ENCODE measurements at regions not wholly inside any gene's neighbourhood (a gene's known extent, or its start where the extent isn't known, plus 50 kb on each side); places are given as distances from the start of the nearest gene placed in this dataset.

DNA sequence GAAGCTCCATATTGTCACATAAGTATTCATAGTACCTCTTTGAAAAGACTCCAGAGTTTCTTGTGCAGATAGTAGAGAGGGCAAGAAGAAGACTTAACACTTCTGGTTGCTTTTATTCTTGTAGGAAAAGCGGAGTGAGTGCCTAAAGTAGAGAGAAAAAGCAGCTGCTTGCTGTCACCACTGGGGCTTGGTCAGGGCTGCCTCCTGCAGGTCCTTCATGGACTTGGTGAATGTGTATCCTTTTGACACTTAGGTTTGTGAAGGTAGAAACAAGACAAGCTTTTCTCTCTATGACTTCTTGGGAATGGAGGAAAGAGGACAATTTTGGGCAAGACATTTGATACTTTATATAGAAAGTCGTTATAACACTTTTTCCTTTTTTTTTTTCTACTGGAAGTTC is 312.8 kb upstream of the FANCL start:
- no peak overlapping the region for H3K4me3 ChIP-seq (ENCODE audit: insufficient read length, low read depth)
- TF ChIP-seq ZNF274 (IDR thresholded peaks at IDR 0.05; ENCODE audit: low read depth, low read length) (no peak), SUZ12 (IDR thresholded peaks at IDR 0.05; ENCODE audit: extremely low read depth, insufficient read depth, insufficient read length) (no peak), YY1 (IDR thresholded peaks at IDR 0.05; ENCODE audit: insufficient read depth, insufficient read length) (no peak)
- H3K9me3 ChIP-seq (ENCODE audit: insufficient read depth, low read length) = no peaks in the 10 kb centered on the region
- H3K27me3 ChIP-seq (ENCODE audit: insufficient read depth, insufficient read length) = no peaks in the 10 kb centered on the region
- no peak for DNase-seq (ENCODE audit: low read depth, low spot score)
- no peak overlapping the region for H3K9ac ChIP-seq (ENCODE audit: insufficient read length, low read depth)
- H3K4me1 ChIP-seq (ENCODE audit: insufficient read depth, insufficient read length) = no peaks in the 10 kb centered on the region
- no peaks in the 10 kb centered on the region for H3K36me3 ChIP-seq (ENCODE audit: insufficient read depth, insufficient read length, low read length)

DNA sequence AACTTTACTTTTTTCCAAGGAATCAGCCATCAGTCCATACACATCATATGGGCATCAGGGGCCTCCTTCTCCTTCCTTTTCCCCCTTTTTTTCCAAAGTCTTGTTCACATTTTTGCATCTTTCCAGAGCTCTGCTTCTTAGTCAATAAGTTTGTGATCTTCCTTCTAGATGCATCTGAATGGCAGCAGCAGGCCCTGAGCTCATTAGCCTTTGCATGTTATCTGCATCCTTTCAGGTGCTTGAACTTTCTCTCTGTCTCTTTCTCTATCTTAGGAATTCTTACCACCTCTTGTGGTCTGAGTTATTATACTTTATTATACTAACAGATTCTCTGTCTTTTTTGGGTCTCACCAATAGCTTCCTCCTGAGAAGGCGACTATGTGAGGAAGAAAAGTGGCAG is 312.4 kb upstream of the FANCL start:
- Histone ChIP-seq H3K9ac (ENCODE audit: insufficient read length, low read depth) (no peak overlapping the region), H3K27me3 (ENCODE audit: insufficient read depth, insufficient read length) (no peaks in the 10 kb centered on the region), H3K9me3 (ENCODE audit: insufficient read depth, low read length) (no peaks in the 10 kb centered on the region), H3K36me3 (ENCODE audit: insufficient read depth, insufficient read length, low read length) (no peaks in the 10 kb centered on the region), H3K4me3 (ENCODE audit: insufficient read length, low read depth) (no peak overlapping the region), H3K4me1 (ENCODE audit: insufficient read depth, insufficient read length) (no peaks in the 10 kb centered on the region)
- no peak for DNase-seq (ENCODE audit: low read depth, low spot score)
- no peak for TF ChIP-seq SUZ12 (IDR thresholded peaks at IDR 0.05; ENCODE audit: extremely low read depth, insufficient read depth, insufficient read length)
- TF ChIP-seq ZNF274 (IDR thresholded peaks at IDR 0.05; ENCODE audit: low read depth, low read length) = no peak
- no peak for TF ChIP-seq YY1 (IDR thresholded peaks at IDR 0.05; ENCODE audit: insufficient read depth, insufficient read length)

DNA sequence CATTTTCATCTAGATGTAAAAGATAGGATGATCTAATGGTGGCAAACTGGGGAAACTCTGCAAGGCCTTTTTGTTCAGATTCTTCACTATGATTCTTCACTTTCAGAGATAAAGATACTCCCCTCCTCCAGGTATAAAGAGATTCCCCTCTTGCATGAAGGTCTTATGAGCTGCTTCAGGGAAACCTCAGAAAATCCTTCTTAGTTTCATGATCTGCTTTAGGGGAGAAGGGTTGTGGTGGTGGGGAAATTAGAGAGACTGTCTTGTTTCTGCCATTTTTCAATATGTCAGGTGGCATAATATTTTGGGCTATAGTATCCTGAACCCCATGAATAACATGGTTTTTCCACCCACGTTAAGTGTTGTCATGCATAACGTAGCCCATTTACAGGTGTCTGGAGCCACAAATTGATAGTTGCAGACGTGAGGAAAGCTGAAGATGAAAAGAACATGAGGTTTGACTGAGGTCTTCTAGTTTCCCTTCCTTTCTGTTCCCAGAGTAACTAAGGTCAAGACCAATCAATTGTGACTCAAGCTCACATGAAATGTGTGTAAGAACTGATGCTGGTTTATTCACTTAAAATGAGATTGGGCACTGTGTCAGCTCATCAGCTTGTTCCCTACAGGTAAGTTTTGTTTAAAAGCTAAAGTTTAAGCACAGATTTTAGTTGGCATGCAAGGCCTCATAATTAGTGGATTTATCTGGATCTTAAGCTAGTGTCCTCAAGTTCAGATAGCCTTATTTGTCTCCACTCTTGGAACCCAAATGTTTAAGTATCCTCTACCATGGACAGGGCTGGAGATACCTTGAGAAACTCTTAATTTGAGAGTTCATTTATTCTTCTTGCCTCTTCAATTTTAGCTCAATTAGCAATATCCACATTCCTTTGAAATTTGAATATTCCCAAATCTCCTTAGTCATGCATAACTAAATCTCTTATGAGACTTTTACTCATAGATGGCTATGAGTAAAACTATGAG is 304.5 kb upstream of the FANCL start:
- H3K36me3 ChIP-seq (ENCODE audit: insufficient read depth, insufficient read length, low read length) = no peaks in the 10 kb centered on the region
- H3K27me3 ChIP-seq (ENCODE audit: insufficient read depth, insufficient read length) = no peaks in the 10 kb centered on the region
- DNase-seq (ENCODE audit: low read depth, low spot score) = no peak
- TF ChIP-seq ZNF274 (IDR thresholded peaks at IDR 0.05; ENCODE audit: low read depth, low read length) (no peak), SUZ12 (IDR thresholded peaks at IDR 0.05; ENCODE audit: extremely low read depth, insufficient read depth, insufficient read length) (no peak), YY1 (IDR thresholded peaks at IDR 0.05; ENCODE audit: insufficient read depth, insufficient read length) (no peak)
- H3K4me1 ChIP-seq (ENCODE audit: insufficient read depth, insufficient read length) = no peaks in the 10 kb centered on the region
- H3K9ac ChIP-seq (ENCODE audit: insufficient read length, low read depth) = no peak overlapping the region
- no peak overlapping the region for H3K4me3 ChIP-seq (ENCODE audit: insufficient read length, low read depth)
- no peaks in the 10 kb centered on the region for H3K9me3 ChIP-seq (ENCODE audit: insufficient read depth, low read length)

DNA sequence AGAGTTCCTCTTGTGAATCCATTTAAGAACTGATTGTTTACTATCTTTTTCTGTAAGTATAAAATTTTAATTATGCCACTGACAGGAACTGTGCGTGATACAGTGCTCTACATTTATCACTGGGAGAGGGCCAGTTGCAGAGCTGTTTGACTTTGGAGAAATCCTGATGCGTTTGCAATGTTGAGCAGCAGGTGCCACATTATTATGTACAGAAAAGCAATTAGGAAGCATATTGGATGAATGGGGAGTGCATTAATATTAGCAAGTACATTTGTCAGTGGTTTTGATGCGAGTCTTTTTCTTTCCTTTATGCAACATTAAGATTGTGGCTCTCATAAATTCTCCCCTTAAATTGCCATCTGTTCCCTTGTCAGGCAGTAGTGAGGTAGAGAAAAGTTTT is 302.3 kb upstream of the FANCL start:
- Histone ChIP-seq H3K9ac (ENCODE audit: insufficient read length, low read depth) (no peak overlapping the region), H3K9me3 (ENCODE audit: insufficient read depth, low read length) (no peaks in the 10 kb centered on the region), H3K36me3 (ENCODE audit: insufficient read depth, insufficient read length, low read length) (no peaks in the 10 kb centered on the region), H3K27me3 (ENCODE audit: insufficient read depth, insufficient read length) (peaks cover 5% of the 10 kb centered on the region), H3K4me1 (ENCODE audit: insufficient read depth, insufficient read length) (no peaks in the 10 kb centered on the region), H3K4me3 (ENCODE audit: insufficient read length, low read depth) (no peak overlapping the region)
- no peak for DNase-seq (ENCODE audit: low read depth, low spot score)
- TF ChIP-seq ZNF274 (IDR thresholded peaks at IDR 0.05; ENCODE audit: low read depth, low read length) (no peak), SUZ12 (IDR thresholded peaks at IDR 0.05; ENCODE audit: extremely low read depth, insufficient read depth, insufficient read length) (no peak), YY1 (IDR thresholded peaks at IDR 0.05; ENCODE audit: insufficient read depth, insufficient read length) (no peak)

DNA sequence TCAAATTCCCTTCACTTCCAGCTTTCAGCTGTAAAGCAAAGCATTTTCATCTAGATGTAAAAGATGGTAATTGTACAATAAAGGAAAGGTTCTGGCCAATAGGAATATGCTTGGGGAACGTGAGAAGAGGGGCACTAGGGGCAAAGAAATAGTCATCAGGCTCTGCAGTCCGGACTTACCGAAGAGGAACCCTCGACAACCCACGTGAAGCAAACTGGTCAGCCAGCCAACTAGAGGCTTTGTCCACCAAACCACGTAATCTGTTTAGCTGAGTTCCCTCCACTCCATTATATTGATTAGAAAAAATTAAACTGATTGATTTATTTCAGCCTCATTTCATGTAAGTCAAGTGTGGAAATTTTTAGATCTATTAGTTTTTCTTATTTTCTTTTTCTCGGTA is 300.4 kb upstream of the FANCL start:
- DNase-seq (ENCODE audit: low read depth, low spot score) = no peak
- H3K9me3 ChIP-seq (ENCODE audit: insufficient read depth, low read length) = no peaks in the 10 kb centered on the region
- no peak overlapping the region for H3K9ac ChIP-seq (ENCODE audit: insufficient read length, low read depth)
- H3K4me3 ChIP-seq (ENCODE audit: insufficient read length, low read depth) = no peak overlapping the region
- H3K27me3 ChIP-seq (ENCODE audit: insufficient read depth, insufficient read length) = peaks cover 25% of the 10 kb centered on the region
- no peaks in the 10 kb centered on the region for H3K4me1 ChIP-seq (ENCODE audit: insufficient read depth, insufficient read length)
- no peak for TF ChIP-seq YY1 (IDR thresholded peaks at IDR 0.05; ENCODE audit: insufficient read depth, insufficient read length)
- TF ChIP-seq ZNF274 (IDR thresholded peaks at IDR 0.05; ENCODE audit: low read depth, low read length) = no peak
- TF ChIP-seq SUZ12 (IDR thresholded peaks at IDR 0.05; ENCODE audit: extremely low read depth, insufficient read depth, insufficient read length) = no peak
- no peaks in the 10 kb centered on the region for H3K36me3 ChIP-seq (ENCODE audit: insufficient read depth, insufficient read length, low read length)

DNA sequence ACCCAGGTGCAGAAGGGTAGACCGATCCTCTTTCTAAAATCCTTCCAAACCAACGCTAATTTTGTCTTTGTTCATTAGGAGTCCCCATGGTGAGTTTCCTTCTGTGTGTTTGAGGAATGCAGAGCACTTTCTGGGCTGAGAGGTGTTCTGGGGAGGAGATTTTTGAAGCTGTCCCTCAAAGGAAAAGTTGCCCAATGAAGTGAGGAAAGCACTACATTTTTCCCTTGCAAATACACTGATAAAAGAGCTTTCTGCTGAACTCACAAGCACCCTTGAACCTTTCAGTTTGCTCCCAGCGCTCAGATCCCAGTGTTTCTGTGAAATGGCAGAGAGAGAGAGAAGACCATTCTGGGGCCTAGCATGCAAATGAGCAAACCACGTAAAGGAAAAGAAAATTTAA is 299.6 kb upstream of the FANCL start:
- no peak overlapping the region for H3K4me3 ChIP-seq (ENCODE audit: insufficient read length, low read depth)
- H3K36me3 ChIP-seq (ENCODE audit: insufficient read depth, insufficient read length, low read length) = no peaks in the 10 kb centered on the region
- peak overlapping the region; percentile 4 for H3K9ac ChIP-seq (ENCODE audit: insufficient read length, low read depth)
- no peak for TF ChIP-seq YY1 (IDR thresholded peaks at IDR 0.05; ENCODE audit: insufficient read depth, insufficient read length)
- no peak for TF ChIP-seq SUZ12 (IDR thresholded peaks at IDR 0.05; ENCODE audit: extremely low read depth, insufficient read depth, insufficient read length)
- no peak for TF ChIP-seq ZNF274 (IDR thresholded peaks at IDR 0.05; ENCODE audit: low read depth, low read length)
- DNase-seq (ENCODE audit: low read depth, low spot score) = peak; percentile 64
- H3K9me3 ChIP-seq (ENCODE audit: insufficient read depth, low read length) = no peaks in the 10 kb centered on the region
- no peaks in the 10 kb centered on the region for H3K4me1 ChIP-seq (ENCODE audit: insufficient read depth, insufficient read length)
- H3K27me3 ChIP-seq (ENCODE audit: insufficient read depth, insufficient read length) = peaks cover 33% of the 10 kb centered on the region

DNA sequence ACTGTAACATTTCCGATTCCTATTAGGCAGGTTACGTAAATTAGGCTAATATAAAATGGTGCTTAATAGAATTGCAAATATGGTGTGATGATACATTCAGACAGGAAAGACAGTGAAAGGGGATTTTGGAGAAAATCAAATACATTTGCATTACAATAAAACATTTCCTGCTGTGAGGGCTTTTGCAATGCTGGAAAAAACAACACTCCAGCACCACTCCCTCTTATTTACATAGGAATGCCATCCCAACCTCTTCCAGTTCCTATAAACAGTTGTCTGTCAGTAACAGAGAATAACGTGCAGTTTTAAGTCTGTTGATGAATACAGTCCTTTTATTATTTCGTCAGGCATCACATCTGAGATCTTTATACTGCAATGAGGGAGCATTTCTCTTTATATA is 298.8 kb upstream of the FANCL start:
- TF ChIP-seq ZNF274 (IDR thresholded peaks at IDR 0.05; ENCODE audit: low read depth, low read length) = no peak
- TF ChIP-seq SUZ12 (IDR thresholded peaks at IDR 0.05; ENCODE audit: extremely low read depth, insufficient read depth, insufficient read length) = no peak
- no peak for TF ChIP-seq YY1 (IDR thresholded peaks at IDR 0.05; ENCODE audit: insufficient read depth, insufficient read length)
- no peak overlapping the region for H3K9ac ChIP-seq (ENCODE audit: insufficient read length, low read depth)
- H3K9me3 ChIP-seq (ENCODE audit: insufficient read depth, low read length) = no peaks in the 10 kb centered on the region
- DNase-seq (ENCODE audit: low read depth, low spot score) = peak; percentile 73
- H3K4me1 ChIP-seq (ENCODE audit: insufficient read depth, insufficient read length) = no peaks in the 10 kb centered on the region
- H3K36me3 ChIP-seq (ENCODE audit: insufficient read depth, insufficient read length, low read length) = no peaks in the 10 kb centered on the region
- peak overlapping the region; percentile 19 for H3K4me3 ChIP-seq (ENCODE audit: insufficient read length, low read depth)
- H3K27me3 ChIP-seq (ENCODE audit: insufficient read depth, insufficient read length) = peaks cover 40% of the 10 kb centered on the region
